DOHH2 (cell line): ENCODE measurements at regions not wholly inside any gene's neighbourhood (a gene's known extent, or its start where the extent isn't known, plus 50 kb on each side); places are given as distances from the start of the nearest gene placed in this dataset.
"Not testable (repeated sequence)": the region's sequence is repeated elsewhere in the genome, so short reads cannot be mapped to it uniquely, and the experiment has no call there.

Experiments used
- CTCF ChIP-seq: fragments of 200-600 bp; sonication (generic); IDR thresholded peaks from one replicate; pipeline ENCODE4 v1.5.1; 2014; ENCODE audit warnings: antibody characterized with exemption, mild to moderate bottlenecking, low read depth, low read length; ENCODE audit not compliant: poor library complexity, severe bottlenecking
- EZH2phosphoT487 ChIP-seq: fragments of 200-600 bp; sonication (generic); IDR thresholded peaks from 2 replicates; pipeline ENCODE4 v1.6.1; 2017; ENCODE audit warnings: borderline replicate concordance, mild to moderate bottlenecking, antibody characterized with exemption, low read length, moderate library complexity, mixed read lengths

DNA sequence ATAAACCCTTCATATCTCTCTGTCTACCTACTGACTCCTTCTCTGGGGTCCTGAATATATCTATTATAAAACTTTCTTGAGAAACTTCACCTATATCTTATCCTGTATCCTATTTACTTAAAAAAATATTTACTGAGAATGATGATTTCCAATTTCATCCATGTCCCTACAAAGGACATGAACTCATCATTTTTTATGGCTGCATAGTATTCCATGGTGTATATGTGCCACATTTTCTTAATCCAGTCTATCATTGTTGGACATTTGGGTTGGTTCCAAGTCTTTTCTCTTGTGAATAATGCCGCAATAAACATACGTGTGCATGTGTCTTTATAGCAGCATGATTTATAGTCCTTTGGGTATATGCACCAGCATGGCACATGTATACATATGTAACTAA, 301.7 kb upstream of the RAI14 start:
- not testable (repeated sequence) for TF ChIP-seq EZH2phosphoT487, CTCF
